Sigmoid colon (tissue), 4 donors: ENCODE measurements at regions not wholly inside any gene's neighbourhood (a gene's known extent, or its start where the extent isn't known, plus 50 kb on each side); places are given as distances from the start of the nearest gene placed in this dataset.

Experiments used
- EP300 ChIP-seq, 4 donors: sonication (generic); formaldehyde crosslinking; IDR thresholded peaks; one replicate each; pipeline ENCODE4 v1.6.1; 2017; ENCODE audit warnings: antibody characterized with exemption in 4 of 4
- POLR2A ChIP-seq, 2 donors: fragments of 450-650 bp; IDR thresholded peaks; one replicate each; pipeline ENCODE4 v1.6.1; 2016; ENCODE audit warnings: antibody characterized with exemption in 2 of 2, mild to moderate bottlenecking in 2 of 2, moderate library complexity in 2 of 2
- POLR2AphosphoS5 ChIP-seq, 4 donors: sonication (generic); formaldehyde crosslinking; IDR thresholded peaks; one replicate each; pipeline ENCODE4 v1.6.1; 2017; ENCODE audit warnings: antibody characterized with exemption in 4 of 4
- TF ChIP-seq, protein P1 (sequence below), 4 experiments: fragments of 450-650 bp in 3 of 4; fragments of 200-600 bp in 1 of 4; IDR thresholded peaks; one replicate each; pipeline ENCODE4 v1.5.1; 2016 to 2019; ENCODE audit warnings: antibody characterized with exemption in 4 of 4, mild to moderate bottlenecking in 3 of 4, moderate library complexity in 2 of 4

DNA sequence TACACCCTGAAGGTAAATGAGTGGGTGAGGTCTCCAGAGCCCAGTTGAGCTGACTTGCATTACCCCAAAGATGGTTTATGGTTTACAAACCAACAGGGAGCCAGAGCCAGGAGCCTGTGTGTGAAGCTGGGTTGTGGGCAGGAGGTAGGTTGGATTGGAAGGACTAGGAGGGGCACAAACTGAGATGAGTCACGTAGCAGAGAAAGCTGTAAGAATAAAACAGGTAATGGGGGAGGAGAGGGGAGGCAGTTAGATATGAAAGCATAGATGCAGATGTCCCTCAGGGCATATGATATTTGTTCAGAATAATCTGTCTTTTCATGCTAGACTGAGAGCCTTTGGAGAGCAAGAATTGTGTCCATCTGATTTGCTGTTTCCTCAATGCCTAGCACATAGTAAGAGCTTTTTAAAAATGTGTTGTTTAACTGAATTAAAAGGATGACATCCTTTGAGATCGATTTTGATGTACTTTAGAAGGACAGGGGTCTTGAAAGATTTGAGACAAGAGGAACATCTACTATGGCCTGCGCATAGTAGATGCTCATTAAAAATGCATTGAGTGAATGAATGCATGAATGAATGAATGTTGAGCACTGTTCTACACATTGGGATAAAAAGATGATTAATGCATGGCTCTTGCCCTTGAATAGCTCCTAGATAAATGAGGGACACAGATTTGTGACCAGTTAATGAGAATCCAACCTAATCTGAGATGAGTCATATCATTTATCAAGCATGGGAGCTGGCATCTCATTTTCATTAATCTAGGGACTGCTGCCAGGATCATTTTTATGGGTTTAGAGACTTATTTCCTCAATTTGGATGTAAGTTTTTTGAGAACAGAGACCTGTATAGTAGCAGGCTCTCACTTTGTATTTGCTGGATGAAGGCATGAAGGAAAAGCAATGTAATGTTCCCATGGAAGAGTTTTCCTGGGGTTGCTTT is 175.8 kb upstream of the BDNF start:
- TF ChIP-seq, protein P1, sequence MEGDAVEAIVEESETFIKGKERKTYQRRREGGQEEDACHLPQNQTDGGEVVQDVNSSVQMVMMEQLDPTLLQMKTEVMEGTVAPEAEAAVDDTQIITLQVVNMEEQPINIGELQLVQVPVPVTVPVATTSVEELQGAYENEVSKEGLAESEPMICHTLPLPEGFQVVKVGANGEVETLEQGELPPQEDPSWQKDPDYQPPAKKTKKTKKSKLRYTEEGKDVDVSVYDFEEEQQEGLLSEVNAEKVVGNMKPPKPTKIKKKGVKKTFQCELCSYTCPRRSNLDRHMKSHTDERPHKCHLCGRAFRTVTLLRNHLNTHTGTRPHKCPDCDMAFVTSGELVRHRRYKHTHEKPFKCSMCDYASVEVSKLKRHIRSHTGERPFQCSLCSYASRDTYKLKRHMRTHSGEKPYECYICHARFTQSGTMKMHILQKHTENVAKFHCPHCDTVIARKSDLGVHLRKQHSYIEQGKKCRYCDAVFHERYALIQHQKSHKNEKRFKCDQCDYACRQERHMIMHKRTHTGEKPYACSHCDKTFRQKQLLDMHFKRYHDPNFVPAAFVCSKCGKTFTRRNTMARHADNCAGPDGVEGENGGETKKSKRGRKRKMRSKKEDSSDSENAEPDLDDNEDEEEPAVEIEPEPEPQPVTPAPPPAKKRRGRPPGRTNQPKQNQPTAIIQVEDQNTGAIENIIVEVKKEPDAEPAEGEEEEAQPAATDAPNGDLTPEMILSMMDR (IDR thresholded peaks at IDR 0.05) = no peak
- TF ChIP-seq POLR2AphosphoS5 (IDR thresholded peaks at IDR 0.05) = no peak
- no peak for TF ChIP-seq POLR2A (IDR thresholded peaks at IDR 0.05)
- TF ChIP-seq EP300 (IDR thresholded peaks at IDR 0.05) = no peak
